CD4-positive, alpha-beta memory T cell (primary cell): ENCODE measurements at regions not wholly inside any gene's neighbourhood (a gene's known extent, or its start where the extent isn't known, plus 50 kb on each side); places are given as distances from the start of the nearest gene placed in this dataset.
"Not testable (repeated sequence)": the region's sequence is repeated elsewhere in the genome, so short reads cannot be mapped to it uniquely, and the experiment has no call there.

Source experiments
- CTCF ChIA-PET: fragments of 350-600 bp; sonication (Branson Sonifier 250); formaldehyde crosslinking; loops from one replicate; lab custom pipeline; 2021; ENCODE audit warnings: inconsistent platforms; ENCODE audit not compliant: partially characterized antibody; lab: Charles Lee
- POLR2A ChIA-PET: fragments of 350-600 bp; sonication (Branson Sonifier 250); formaldehyde crosslinking; loops from one replicate; lab custom pipeline; 2021; ENCODE audit not compliant: partially characterized antibody; lab: Charles Lee
- DNase-seq, 5 donors: peaks; one replicate each; pipeline versions ENCODE4 v3.0.0 to v3.0.0-alpha.2; 2020 to 2022; ENCODE audit warnings: mixed read lengths in 1 of 5
- H3K27ac ChIP-seq: one replicate; pipeline ENCODE4 v1.7.0; 2013; ENCODE audit warnings: low read depth, low read length
- H3K27me3 ChIP-seq: 2 replicates; pipeline ENCODE4 v1.7.0; 2013; ENCODE audit warnings: mild to moderate bottlenecking, low read length, moderate library complexity; ENCODE audit not compliant: insufficient read depth
- H3K36me3 ChIP-seq: 2 replicates; pipeline ENCODE4 v1.7.0; 2013; ENCODE audit warnings: mild to moderate bottlenecking, low read length, moderate library complexity; ENCODE audit not compliant: insufficient read depth
- H3K4me1 ChIP-seq: 2 replicates; pipeline ENCODE4 v1.7.0; 2013; ENCODE audit warnings: mild to moderate bottlenecking, low read length, moderate library complexity; ENCODE audit not compliant: insufficient read depth
- H3K4me3 ChIP-seq, 2 donors: one replicate each; pipeline ENCODE4 v1.7.0; 2013; ENCODE audit warnings: low read length in 2 of 2, mild to moderate bottlenecking in 1 of 2
- H3K9me3 ChIP-seq, 2 donors: one replicate each; pipeline ENCODE4 v1.7.0; 2013; ENCODE audit warnings: low read length in 2 of 2, control low read depth in 1 of 2; ENCODE audit not compliant: control insufficient read depth in 1 of 2
- H3K27ac Mint-ChIP-seq, 7 donors: one replicate each; pipeline ENCODE4 v1.8.0; 2020 to 2021; ENCODE audit warnings: mixed read lengths in 7 of 7, mild to moderate bottlenecking in 6 of 7, inconsistent platforms in 3 of 7, moderate library complexity in 3 of 7
- H3K27me3 Mint-ChIP-seq, 2 donors: one replicate each; pipeline ENCODE4 v1.8.0; 2020 to 2021; ENCODE audit warnings: mixed read lengths in 2 of 2
- H3K36me3 Mint-ChIP-seq, 2 donors: one replicate each; pipeline ENCODE4 v1.8.0; 2020 to 2021; ENCODE audit warnings: mixed read lengths in 2 of 2, inconsistent platforms in 1 of 2, mild to moderate bottlenecking in 1 of 2
- H3K4me1 Mint-ChIP-seq, 4 donors: one replicate each; pipeline ENCODE4 v1.8.0; 2020 to 2021; ENCODE audit warnings: mixed read lengths in 4 of 4, mild to moderate bottlenecking in 1 of 4
- H3K4me3 Mint-ChIP-seq, 8 donors: one replicate each; pipeline ENCODE4 v1.8.0; 2020 to 2021; ENCODE audit warnings: mixed read lengths in 8 of 8, mild to moderate bottlenecking in 7 of 8, moderate library complexity in 6 of 8, inconsistent platforms in 3 of 8
- H3K9me3 Mint-ChIP-seq, 8 donors: one replicate each; pipeline ENCODE4 v1.8.0; 2020 to 2021; ENCODE audit warnings: mixed read lengths in 8 of 8, mild to moderate bottlenecking in 5 of 8, inconsistent platforms in 3 of 8, moderate library complexity in 1 of 8
- intact Hi-C: fragments of 100-400 bp; cut with micrococcal nuclease; formaldehyde crosslinking; loops from one replicate; pipeline ENCODE4 v1.15.1; 2023

- H3K9me3 ChIP-seq, result no peaks in the 10 kb centered on the region
- H3K36me3 ChIP-seq, result no peaks in the 10 kb centered on the region
- H3K27me3 Mint-ChIP-seq, result no peaks in the 10 kb centered on the region
- DNase-seq, result no peak
- no peak overlapping the region for H3K4me3 ChIP-seq
- ChIA-PET POLR2A (no interaction called here), CTCF (no interaction called here)
- no peaks in the 10 kb centered on the region for H3K4me1 ChIP-seq
- H3K27me3 ChIP-seq, result no peaks in the 10 kb centered on the region
- H3K27ac ChIP-seq, result no peak overlapping the region
- H3K9me3 Mint-ChIP-seq, result peaks cover 0 to 8% (median 2%) of the 10 kb centered on the region in 8 donors
- no peaks in the 10 kb centered on the region for H3K36me3 Mint-ChIP-seq
- intact Hi-C loops, result no loop called here
- no peak overlapping the region for H3K27ac Mint-ChIP-seq
- H3K4me3 Mint-ChIP-seq, result no peak overlapping the region
- H3K4me1 Mint-ChIP-seq, result no peaks in the 10 kb centered on the region
Observed at GRCh38 chrX:87397103-87397886, 120.3 kb upstream of the KLHL4 start.

- POLR2A ChIA-PET, result no interaction called here
- no peaks in the 10 kb centered on the region for H3K4me1 ChIP-seq
- no peaks in the 10 kb centered on the region for H3K27me3 ChIP-seq
- H3K4me3 Mint-ChIP-seq, result no peak overlapping the region
- H3K27me3 Mint-ChIP-seq, result no peaks in the 10 kb centered on the region
- no peak overlapping the region for H3K4me3 ChIP-seq
- H3K27ac Mint-ChIP-seq, result no peak overlapping the region
- intact Hi-C loops, result no loop called here
- H3K36me3 ChIP-seq, result no peaks in the 10 kb centered on the region
- H3K27ac ChIP-seq, result no peak overlapping the region
- H3K36me3 Mint-ChIP-seq, result no peaks in the 10 kb centered on the region
- H3K4me1 Mint-ChIP-seq, result no peaks in the 10 kb centered on the region
- H3K9me3 Mint-ChIP-seq, result peaks cover 0 to 14% (median 2%) of the 10 kb centered on the region in 8 donors
- CTCF ChIA-PET, result no interaction called here
- H3K9me3 ChIP-seq, result no peaks in the 10 kb centered on the region
- no peak for DNase-seq
Observed at GRCh38 chrX:87402256-87402655, 115.3 kb upstream of the KLHL4 start.

- H3K36me3 Mint-ChIP-seq, result no peaks in the 10 kb centered on the region
- H3K4me3 Mint-ChIP-seq, result no peak overlapping the region
- H3K27ac Mint-ChIP-seq, result no peak overlapping the region
- H3K9me3 ChIP-seq, result no peaks in the 10 kb centered on the region
- no peaks in the 10 kb centered on the region for H3K4me1 ChIP-seq
- intact Hi-C loops, result no loop called here
- no peak for DNase-seq
- H3K9me3 Mint-ChIP-seq, result peaks cover 0 to 14% (median 2%) of the 10 kb centered on the region in 8 donors
- ChIA-PET CTCF (no interaction called here), POLR2A (no interaction called here)
- no peaks in the 10 kb centered on the region for H3K27me3 ChIP-seq
- H3K4me1 Mint-ChIP-seq, result no peaks in the 10 kb centered on the region
- no peaks in the 10 kb centered on the region for H3K36me3 ChIP-seq
- no peaks in the 10 kb centered on the region for H3K27me3 Mint-ChIP-seq
- H3K27ac ChIP-seq, result no peak overlapping the region
- no peak overlapping the region for H3K4me3 ChIP-seq
Observed at GRCh38 chrX:87403551-87403950, 114.1 kb upstream of the KLHL4 start.

GRCh38 chrX:87409113-87409841 lies 108.3 kb upstream of the KLHL4 start:
- Histone ChIP-seq H3K27me3 (no peaks in the 10 kb centered on the region), H3K27ac (no peak overlapping the region), H3K4me1 (no peaks in the 10 kb centered on the region), H3K4me3 (no peak overlapping the region), H3K9me3 (no peaks in the 10 kb centered on the region), H3K36me3 (no peaks in the 10 kb centered on the region)
- Mint-ChIP-seq H3K4me3 (no peak overlapping the region), H3K27ac (no peak overlapping the region), H3K27me3 (no peaks in the 10 kb centered on the region), H3K4me1 (no peaks in the 10 kb centered on the region), H3K36me3 (no peaks in the 10 kb centered on the region), H3K9me3 (peaks cover 0 to 7% (median under 1%) of the 10 kb centered on the region in 8 donors)
- intact Hi-C loops, result no loop called here
- POLR2A ChIA-PET, result no interaction called here
- DNase-seq, result no peak
- CTCF ChIA-PET, result no interaction called here

- Histone ChIP-seq H3K4me3 (no peak overlapping the region), H3K36me3 (no peaks in the 10 kb centered on the region), H3K27me3 (no peaks in the 10 kb centered on the region), H3K9me3 (no peaks in the 10 kb centered on the region), H3K4me1 (no peaks in the 10 kb centered on the region), H3K27ac (no peak overlapping the region)
- intact Hi-C loops, result no loop called here
- Mint-ChIP-seq H3K9me3 (peaks cover 0 to 5% (median 0%) of the 10 kb centered on the region in 8 donors), H3K4me1 (no peaks in the 10 kb centered on the region), H3K27ac (no peak overlapping the region), H3K27me3 (no peaks in the 10 kb centered on the region), H3K4me3 (no peak overlapping the region), H3K36me3 (no peaks in the 10 kb centered on the region)
- CTCF ChIA-PET, result no interaction called here
- POLR2A ChIA-PET, result no interaction called here
- no peak for DNase-seq
Observed at GRCh38 chrX:87425618-87426017, 92.0 kb upstream of the KLHL4 start.

- intact Hi-C loops, result no loop called here
- H3K4me3 ChIP-seq, result no peak overlapping the region
- Mint-ChIP-seq H3K36me3 (no peaks in the 10 kb centered on the region), H3K4me1 (no peaks in the 10 kb centered on the region), H3K27ac (no peak overlapping the region), H3K4me3 (no peak overlapping the region), H3K27me3 (no peaks in the 10 kb centered on the region), H3K9me3 (peaks cover 0 to 4% (median 0%) of the 10 kb centered on the region in 8 donors)
- DNase-seq, result no peak
- POLR2A ChIA-PET, result no interaction called here
- no peaks in the 10 kb centered on the region for H3K36me3 ChIP-seq
- H3K9me3 ChIP-seq, result no peaks in the 10 kb centered on the region
- CTCF ChIA-PET, result no interaction called here
- no peak overlapping the region for H3K27ac ChIP-seq
- no peaks in the 10 kb centered on the region for H3K4me1 ChIP-seq
- H3K27me3 ChIP-seq, result no peaks in the 10 kb centered on the region
Observed at GRCh38 chrX:87434618-87435017, 83.0 kb upstream of the KLHL4 start.

- H3K27me3 ChIP-seq, POLR2A ChIA-PET, intact Hi-C loops, CTCF ChIA-PET, H3K4me3 Mint-ChIP-seq, H3K4me3 ChIP-seq, DNase-seq, H3K27me3 Mint-ChIP-seq, H3K27ac Mint-ChIP-seq, H3K36me3 Mint-ChIP-seq, H3K4me1 Mint-ChIP-seq, H3K9me3 ChIP-seq, H3K4me1 ChIP-seq, H3K36me3 ChIP-seq, H3K27ac ChIP-seq: not testable (repeated sequence)
- peaks cover 0 to 15% (median 2%) of the 10 kb centered on the region in 8 donors for H3K9me3 Mint-ChIP-seq
Observed at GRCh38 chrX:87448613-87449012, 69.0 kb upstream of the KLHL4 start.
